OCI-LY1 (cell line): ENCODE measurements at regions not wholly inside any gene's neighbourhood (a gene's known extent, or its start where the extent isn't known, plus 50 kb on each side); places are given as distances from the start of the nearest gene placed in this dataset.

ENCODE experiments used
- H2AFZ ChIP-seq: fragments of 200-600 bp; sonication (generic), shearing (Covaris generic); 2 replicates; pipeline ENCODE4 v1.6.0; 2014; ENCODE audit warnings: antibody characterized with exemption, mild to moderate bottlenecking, low read length
- H3F3A ChIP-seq: fragments of 200-600 bp; sonication (generic), shearing (Covaris generic); 2 replicates; pipeline ENCODE4 v1.6.0; 2014; ENCODE audit warnings: mild to moderate bottlenecking, antibody characterized with exemption, low read length, moderate library complexity; ENCODE audit not compliant: insufficient read depth
- H3K27ac ChIP-seq: fragments of 200-600 bp; sonication (generic); 2 replicates; pipeline ENCODE4 v1.5.1; 2014; ENCODE audit warnings: low read length, mixed run types, mild to moderate bottlenecking, low read depth; ENCODE audit not compliant: poor library complexity, severe bottlenecking
- H3K27me3 ChIP-seq: fragments of 200-600 bp; sonication (generic); 2 replicates; pipeline ENCODE4 v1.6.0; 2014; ENCODE audit warnings: antibody characterized with exemption, mild to moderate bottlenecking, low read length, moderate library complexity; ENCODE audit not compliant: insufficient read depth
- H3K36me3 ChIP-seq: fragments of 200-600 bp; sonication (generic); 2 replicates; pipeline ENCODE4 v1.6.1; 2014; ENCODE audit warnings: mild to moderate bottlenecking, antibody characterized with exemption, low read length, moderate library complexity, mixed read lengths; ENCODE audit not compliant: insufficient read depth
- H3K4me1 ChIP-seq: fragments of 200-600 bp; sonication (generic); 2 replicates; pipeline ENCODE4 v1.5.1; 2014; ENCODE audit warnings: mild to moderate bottlenecking, low read length, moderate library complexity; ENCODE audit not compliant: insufficient read depth, severe bottlenecking
- H3K4me2 ChIP-seq: fragments of 200-600 bp; sonication (generic), shearing (Covaris generic); 2 replicates; pipeline ENCODE4 v1.6.1; 2014; ENCODE audit warnings: low read length
- H3K4me3 ChIP-seq: fragments of 200-600 bp; sonication (generic); 2 replicates; pipeline ENCODE4 v1.5.1; 2014; ENCODE audit warnings: low read length, low read depth, mild to moderate bottlenecking, mixed read lengths; ENCODE audit not compliant: poor library complexity, severe bottlenecking
- H3K79me2 ChIP-seq: fragments of 200-600 bp; shearing (Covaris generic); 2 replicates; pipeline ENCODE4 v1.6.1; 2016; ENCODE audit warnings: mixed run types, low read length, mixed read lengths; ENCODE audit not compliant: insufficient read depth
- H3K9ac ChIP-seq: fragments of 200-600 bp; sonication (generic), shearing (Covaris generic); 2 replicates; pipeline ENCODE4 v1.6.1; 2014; ENCODE audit warnings: mild to moderate bottlenecking, low read length, mixed read lengths
- H3K9me2 ChIP-seq: fragments of 200-600 bp; sonication (generic), shearing (Covaris generic); 2 replicates; pipeline ENCODE4 v1.6.1; 2014; ENCODE audit warnings: low read depth, mild to moderate bottlenecking, low read length, mixed read lengths
- H3K9me3 ChIP-seq: fragments of 200-600 bp; shearing (Covaris generic); 2 replicates; pipeline ENCODE4 v1.6.1; 2014; ENCODE audit warnings: low read length, mixed read lengths
- H4K20me1 ChIP-seq: fragments of 200-600 bp; sonication (generic), shearing (Covaris generic); 2 replicates; pipeline ENCODE4 v1.6.0; 2016; ENCODE audit warnings: mild to moderate bottlenecking, low read length; ENCODE audit not compliant: insufficient read depth
- CTCF ChIP-seq: fragments of 200-600 bp; sonication (generic), shearing (Covaris generic); IDR thresholded peaks from 2 replicates; pipeline ENCODE4 v1.5.1; 2017; ENCODE audit warnings: mild to moderate bottlenecking, antibody characterized with exemption, low read length, moderate library complexity, mixed read lengths
- EZH2 ChIP-seq: fragments of 200-600 bp; sonication (generic), shearing (Covaris generic); IDR thresholded peaks from 2 replicates; pipeline ENCODE4 v1.8.0; 2017; ENCODE audit warnings: borderline replicate concordance, mixed run types, mild to moderate bottlenecking, antibody characterized with exemption, low read length, moderate library complexity, mixed read lengths

GRCh38 chr19:7419153-7419552 is 69.7 kb downstream of the PEX11G start:
- no peak overlapping the region for H3K9ac ChIP-seq
- H3K27me3 ChIP-seq = no peaks in the 10 kb centered on the region
- TF ChIP-seq EZH2 = no peak
- no peak for TF ChIP-seq CTCF
- no peaks in the 10 kb centered on the region for H3K9me3 ChIP-seq
- H3K4me3 ChIP-seq = no peak overlapping the region
- H2AFZ ChIP-seq = no peak overlapping the region
- 0 out of 2 replicates have a peak, but pooled peaks cover 4% of the 10 kb centered on the region for H3K79me2 ChIP-seq
- H3K4me1 ChIP-seq = no peaks in the 10 kb centered on the region
- H4K20me1 ChIP-seq = no peaks in the 10 kb centered on the region
- H3K9me2 ChIP-seq = no peaks in the 10 kb centered on the region
- no peak overlapping the region for H3K27ac ChIP-seq
- H3K4me2 ChIP-seq = no peak overlapping the region
- H3F3A ChIP-seq = no peaks in the 10 kb centered on the region
- peaks cover 62% of the 10 kb centered on the region for H3K36me3 ChIP-seq

GRCh38 chr19:7419777-7420439 is 68.9 kb downstream of the PEX11G start:
- Histone ChIP-seq H3K27me3 (no peaks in the 10 kb centered on the region), H3K4me1 (no peaks in the 10 kb centered on the region), H3K4me3 (no peak overlapping the region), H3K27ac (no peak overlapping the region), H3K9me3 (no peaks in the 10 kb centered on the region), H2AFZ (no peak overlapping the region), H3K4me2 (no peak overlapping the region), H3K36me3 (peaks cover 68% of the 10 kb centered on the region), H3F3A (no peaks in the 10 kb centered on the region), H3K9me2 (no peaks in the 10 kb centered on the region), H4K20me1 (no peaks in the 10 kb centered on the region), H3K79me2 (0 out of 2 replicates have a peak, but pooled peaks cover 4% of the 10 kb centered on the region), H3K9ac (no peak overlapping the region)
- no peak for TF ChIP-seq CTCF
- TF ChIP-seq EZH2 = no peak

GRCh38 chr19:7421941-7422744 is 66.7 kb downstream of the PEX11G start:
- Histone ChIP-seq H3K4me1 (no peaks in the 10 kb centered on the region), H3K4me3 (no peak overlapping the region), H2AFZ (no peak overlapping the region), H3K4me2 (no peak overlapping the region), H3K27me3 (no peaks in the 10 kb centered on the region), H3K9ac (no peak overlapping the region), H3K9me3 (no peaks in the 10 kb centered on the region), H3K9me2 (no peaks in the 10 kb centered on the region), H3F3A (no peaks in the 10 kb centered on the region), H3K79me2 (0 out of 2 replicates have a peak, but pooled peaks cover 4% of the 10 kb centered on the region), H4K20me1 (no peaks in the 10 kb centered on the region), H3K27ac (no peak overlapping the region), H3K36me3 (peaks cover 70% of the 10 kb centered on the region)
- no peak for TF ChIP-seq CTCF
- TF ChIP-seq EZH2 = no peak
